Astrocyte (in vitro differentiated cells and primary cell): ENCODE measurements at regions not wholly inside any gene's neighbourhood (a gene's known extent, or its start where the extent isn't known, plus 50 kb on each side); places are given as distances from the start of the nearest gene placed in this dataset.

Source experiments
- DNase-seq: peaks from one replicate; pipeline ENCODE4 v3.0.0-alpha.2; 2010; ENCODE audit warnings: low read depth
- FAIRE-seq: peaks from 2 replicates; lab custom pipeline; 2011; peaks lifted over from hg19 to GRCh38; lab: Jason Lieb, UNC
- H2AFZ ChIP-seq: 2 replicates; pipeline ENCODE4 v1.6.0; 2012; ENCODE audit warnings: low read depth, low read length, inconsistent platforms
- H3K27ac ChIP-seq: 2 replicates; pipeline ENCODE4 v1.5.1; 2011; ENCODE audit warnings: low read depth, low read length, inconsistent platforms
- H3K27me3 ChIP-seq: 2 replicates; pipeline ENCODE4 v1.6.0; 2011; ENCODE audit warnings: low read length, inconsistent platforms; ENCODE audit not compliant: insufficient read depth
- H3K36me3 ChIP-seq: 2 replicates; pipeline ENCODE4 v1.5.1; 2011; ENCODE audit warnings: low read length, inconsistent platforms; ENCODE audit not compliant: insufficient read depth
- H3K4me1 ChIP-seq: 2 replicates; pipeline ENCODE4 v1.5.1; 2011; ENCODE audit warnings: low read length, inconsistent platforms; ENCODE audit not compliant: insufficient read depth
- H3K4me2 ChIP-seq: 2 replicates; pipeline ENCODE4 v1.6.0; 2012; ENCODE audit warnings: low read length, inconsistent platforms
- H3K4me3 ChIP-seq: 2 replicates; pipeline ENCODE4 v1.5.1; 2011; ENCODE audit warnings: low read depth, mild to moderate bottlenecking, low read length, inconsistent platforms; ENCODE audit not compliant: insufficient read depth
- H3K79me2 ChIP-seq: 2 replicates; pipeline ENCODE4 v1.6.0; 2012; ENCODE audit warnings: mild to moderate bottlenecking, low read length, inconsistent platforms; ENCODE audit not compliant: insufficient read depth
- H3K9ac ChIP-seq: 2 replicates; pipeline ENCODE4 v1.6.0; 2012; ENCODE audit warnings: mild to moderate bottlenecking, low read length, inconsistent platforms
- H3K9me3 ChIP-seq: 2 replicates; pipeline ENCODE4 v1.5.1; 2012; ENCODE audit warnings: low read depth, mild to moderate bottlenecking, low read length, inconsistent platforms; ENCODE audit not compliant: insufficient read depth
- H4K20me1 ChIP-seq: 2 replicates; pipeline ENCODE4 v1.6.0; 2012; ENCODE audit warnings: low read length, inconsistent platforms; ENCODE audit not compliant: insufficient read depth
- H3K27ac Mint-ChIP-seq: one replicate; pipeline ENCODE4 v1.8.0; 2021; ENCODE audit warnings: mild to moderate bottlenecking, mixed read lengths; ENCODE audit not compliant: unreplicated experiment
- H3K27me3 Mint-ChIP-seq: one replicate; pipeline ENCODE4 v1.8.0; 2021; ENCODE audit warnings: low read depth, mixed read lengths; ENCODE audit not compliant: unreplicated experiment
- H3K36me3 Mint-ChIP-seq: one replicate; pipeline ENCODE4 v1.8.0; 2021; ENCODE audit warnings: low read depth, mixed read lengths; ENCODE audit not compliant: unreplicated experiment
- H3K4me1 Mint-ChIP-seq: one replicate; pipeline ENCODE4 v1.8.0; 2021; ENCODE audit warnings: low read depth, mixed read lengths; ENCODE audit not compliant: unreplicated experiment
- H3K4me3 Mint-ChIP-seq: one replicate; pipeline ENCODE4 v1.8.0; 2021; ENCODE audit warnings: mild to moderate bottlenecking, moderate library complexity, mixed read lengths; ENCODE audit not compliant: unreplicated experiment
- H3K9me3 Mint-ChIP-seq: one replicate; pipeline ENCODE4 v1.8.0; 2021; ENCODE audit warnings: mild to moderate bottlenecking, mixed read lengths; ENCODE audit not compliant: unreplicated experiment
- EZH2 ChIP-seq: IDR thresholded peaks from 2 replicates; pipeline ENCODE4 v1.6.1; 2012; ENCODE audit warnings: mild to moderate bottlenecking, low read length, inconsistent platforms; ENCODE audit not compliant: insufficient read depth
- TF ChIP-seq, protein P1 (sequence below): IDR thresholded peaks from 2 replicates; pipeline ENCODE4 v1.5.1; 2011; ENCODE audit warnings: low read depth, mild to moderate bottlenecking, inconsistent platforms, low read length, moderate library complexity; ENCODE audit not compliant: insufficient read depth

DNA sequence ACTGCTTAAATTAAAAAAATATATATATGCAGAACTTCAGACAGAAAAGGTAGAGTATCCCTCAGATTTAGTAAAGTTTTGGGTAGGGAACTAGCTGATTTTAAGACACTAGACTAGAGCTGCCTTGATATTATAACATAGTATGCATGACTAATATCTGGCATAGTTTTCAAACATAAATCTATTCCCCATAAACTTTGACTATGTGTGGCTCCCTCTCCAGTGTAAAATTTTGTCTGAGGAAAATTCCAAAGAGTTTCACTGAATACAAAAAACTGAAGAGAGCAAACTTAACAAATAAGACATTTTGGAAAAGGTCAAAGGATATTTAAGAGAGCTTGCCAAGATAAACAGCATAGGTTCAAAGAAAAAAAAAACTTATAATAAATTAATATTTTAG is 66.2 kb upstream of the ZNF462 start:
- H3K9ac ChIP-seq, result no peak overlapping the region
- peaks cover 4% of the 10 kb centered on the region for H3K9me3 Mint-ChIP-seq
- no peaks in the 10 kb centered on the region for H3K9me3 ChIP-seq
- no peak overlapping the region for H3K27ac Mint-ChIP-seq
- H3K4me3 Mint-ChIP-seq, result no peak overlapping the region
- no peaks in the 10 kb centered on the region for H4K20me1 ChIP-seq
- peaks cover 12% of the 10 kb centered on the region for H3K4me1 ChIP-seq
- no peak for DNase-seq
- no peaks in the 10 kb centered on the region for H3K27me3 Mint-ChIP-seq
- no peak for TF ChIP-seq EZH2
- TF ChIP-seq, protein P1, sequence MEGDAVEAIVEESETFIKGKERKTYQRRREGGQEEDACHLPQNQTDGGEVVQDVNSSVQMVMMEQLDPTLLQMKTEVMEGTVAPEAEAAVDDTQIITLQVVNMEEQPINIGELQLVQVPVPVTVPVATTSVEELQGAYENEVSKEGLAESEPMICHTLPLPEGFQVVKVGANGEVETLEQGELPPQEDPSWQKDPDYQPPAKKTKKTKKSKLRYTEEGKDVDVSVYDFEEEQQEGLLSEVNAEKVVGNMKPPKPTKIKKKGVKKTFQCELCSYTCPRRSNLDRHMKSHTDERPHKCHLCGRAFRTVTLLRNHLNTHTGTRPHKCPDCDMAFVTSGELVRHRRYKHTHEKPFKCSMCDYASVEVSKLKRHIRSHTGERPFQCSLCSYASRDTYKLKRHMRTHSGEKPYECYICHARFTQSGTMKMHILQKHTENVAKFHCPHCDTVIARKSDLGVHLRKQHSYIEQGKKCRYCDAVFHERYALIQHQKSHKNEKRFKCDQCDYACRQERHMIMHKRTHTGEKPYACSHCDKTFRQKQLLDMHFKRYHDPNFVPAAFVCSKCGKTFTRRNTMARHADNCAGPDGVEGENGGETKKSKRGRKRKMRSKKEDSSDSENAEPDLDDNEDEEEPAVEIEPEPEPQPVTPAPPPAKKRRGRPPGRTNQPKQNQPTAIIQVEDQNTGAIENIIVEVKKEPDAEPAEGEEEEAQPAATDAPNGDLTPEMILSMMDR, result no peak
- H3K79me2 ChIP-seq, result no peaks in the 10 kb centered on the region
- H3K4me2 ChIP-seq, result no peak overlapping the region
- peaks cover 33% of the 10 kb centered on the region for H3K4me1 Mint-ChIP-seq
- H3K27ac ChIP-seq, result no peak overlapping the region
- no peak overlapping the region for H2AFZ ChIP-seq
- no peaks in the 10 kb centered on the region for H3K36me3 Mint-ChIP-seq
- H3K36me3 ChIP-seq, result no peaks in the 10 kb centered on the region
- no peaks in the 10 kb centered on the region for H3K27me3 ChIP-seq
- FAIRE-seq, result no peak
- no peak overlapping the region for H3K4me3 ChIP-seq

- DNase-seq, result peak; percentile 45
- no peak for FAIRE-seq
- H3K9me3 Mint-ChIP-seq, result peaks cover 6% of the 10 kb centered on the region
These were observed 65.7 kb upstream of the ZNF462 start for GRCh38 chr9:106797299-106797698.

More at GRCh38 chr9:106797299-106797698, 65.7 kb upstream of the ZNF462 start:
- H3K27me3 Mint-ChIP-seq, result no peaks in the 10 kb centered on the region
- Histone ChIP-seq H3K4me3 (no peak overlapping the region), H2AFZ (no peak overlapping the region), H3K79me2 (no peaks in the 10 kb centered on the region), H3K36me3 (no peaks in the 10 kb centered on the region), H3K9ac (no peak overlapping the region), H4K20me1 (no peaks in the 10 kb centered on the region), H3K27me3 (no peaks in the 10 kb centered on the region), H3K4me2 (no peak overlapping the region), H3K27ac (no peak overlapping the region), H3K4me1 (peaks cover 12% of the 10 kb centered on the region), H3K9me3 (no peaks in the 10 kb centered on the region)
- H3K4me1 Mint-ChIP-seq, result peaks cover 33% of the 10 kb centered on the region
- TF ChIP-seq, protein P1, result no peak
- TF ChIP-seq EZH2, result no peak
- H3K4me3 Mint-ChIP-seq, result no peak overlapping the region
- no peaks in the 10 kb centered on the region for H3K36me3 Mint-ChIP-seq
- H3K27ac Mint-ChIP-seq, result no peak overlapping the region
